WTC11 (cell line): ENCODE measurements at regions not wholly inside any gene's neighbourhood (a gene's known extent, or its start where the extent isn't known, plus 50 kb on each side); places are given as distances from the start of the nearest gene placed in this dataset.

Experiments
- AR ChIP-seq: fragments of 250-450 bp; sonication (Bioruptor Pico); IDR thresholded peaks from 2 replicates; pipeline ENCODE4 v1.9.0; 2021; ENCODE audit warnings: mild to moderate bottlenecking
- ATF3 ChIP-seq: sonication (generic); formaldehyde crosslinking; conservative IDR thresholded peaks from 2 replicates; pipeline ENCODE4 v1.8.1; 2022; ENCODE audit warnings: mild to moderate bottlenecking, missing genetic modification reagents
- CREM ChIP-seq: sonication (generic); formaldehyde crosslinking; IDR thresholded peaks from 2 replicates; pipeline ENCODE4 v1.8.1; 2022; ENCODE audit warnings: mild to moderate bottlenecking, missing genetic modification reagents, moderate library complexity
- CTCF ChIP-seq: fragments of 200-600 bp; IDR thresholded peaks from 2 replicates; pipeline ENCODE4 v1.8.0; 2022; ENCODE audit warnings: antibody characterized with exemption
- ESRRA ChIP-seq: sonication (generic); formaldehyde crosslinking; IDR thresholded peaks from 2 replicates; pipeline ENCODE4 v1.8.1; 2022; ENCODE audit warnings: mild to moderate bottlenecking, missing genetic modification reagents, borderline replicate concordance
- FOXJ3 ChIP-seq: sonication (generic); formaldehyde crosslinking; IDR thresholded peaks from 2 replicates; pipeline ENCODE4 v1.9.0; 2021; ENCODE audit warnings: missing genetic modification reagents, mild to moderate bottlenecking, borderline replicate concordance
- KAT7 ChIP-seq: sonication (generic); formaldehyde crosslinking; IDR thresholded peaks from 2 replicates; pipeline ENCODE4 v1.8.1; 2023; ENCODE audit warnings: missing genetic modification reagents, mild to moderate bottlenecking, borderline replicate concordance
- NFYB ChIP-seq: sonication (generic); formaldehyde crosslinking; conservative IDR thresholded peaks from 2 replicates; pipeline ENCODE4 v1.8.0; 2022; ENCODE audit warnings: low read depth, missing genetic modification reagents
- STAT6 ChIP-seq: sonication (generic); formaldehyde crosslinking; conservative IDR thresholded peaks from 2 replicates; pipeline ENCODE4 v1.8.1; 2023; ENCODE audit warnings: mild to moderate bottlenecking, low read depth, missing genetic modification reagents, moderate library complexity
- ZNF317 ChIP-seq: sonication (generic); formaldehyde crosslinking; IDR thresholded peaks from 2 replicates; pipeline ENCODE4 v1.8.1; 2023; ENCODE audit warnings: low read depth, mild to moderate bottlenecking, moderate library complexity, missing genetic modification reagents, borderline replicate concordance
- ZNF512 ChIP-seq: sonication (generic); formaldehyde crosslinking; IDR thresholded peaks from 2 replicates; pipeline ENCODE4 v1.8.1; 2022; ENCODE audit warnings: missing genetic modification reagents, borderline replicate concordance

- TF ChIP-seq CREM (no peak), KAT7 (CRISPR knock-in tag) (no peak), ZNF512 (CRISPR knock-in tag) (no peak), CTCF (no peak), AR (CRISPR knock-in tag) (no peak), FOXJ3 (CRISPR knock-in tag) (no peak), NFYB (CRISPR knock-in tag) (no peak), ZNF317 (CRISPR knock-in tag) (no peak), STAT6 (CRISPR knock-in tag) (no peak), ATF3 (CRISPR knock-in tag) (no peak), ESRRA (CRISPR knock-in tag) (no peak)
Observed at GRCh38 chr4:107299646-107300045, 263.5 kb upstream of the DKK2 start.
